ENCODE measurements at regions not wholly inside any gene's neighbourhood (a gene's known extent, or its start where the extent isn't known, plus 50 kb on each side); places are given as distances from the start of the nearest gene placed in this dataset.

GRCh38 chr2:210792000-210792399 is 235.6 kb downstream of the CPS1 start:
- 33 to 34% methylated on average over 3 of the region's 3 CpGs for WGBS, 2 donors
- H3K4me3 ChIP-seq: no peak overlapping the region
- H3K9me3 ChIP-seq: no peaks in the 10 kb centered on the region
- H3K4me1 ChIP-seq: peaks cover 0 to 6% (median 0%) of the 10 kb centered on the region in 9 donors
- intact Hi-C loops (cut with DNase I): no loop called here
- ATAC-seq: peak; percentile 87 to 99 (median 96)
- TF ChIP-seq CTCF (IDR thresholded peaks at IDR 0.05): no peak
- no peak overlapping the region for H3K27ac ChIP-seq
- H3K36me3 ChIP-seq: no peaks in the 10 kb centered on the region
- H3K27me3 ChIP-seq: no peaks in the 10 kb centered on the region
- peak in 1 of 2 donors; percentile 62 for DNase-seq

- H3K36me3 ChIP-seq: no peaks in the 10 kb centered on the region
- 95 to 99% methylated on average over 4 of the region's 4 CpGs for WGBS, 2 donors
- no peaks in the 10 kb centered on the region for H3K27me3 ChIP-seq
- H3K4me1 ChIP-seq: peaks cover 0 to 6% (median 0%) of the 10 kb centered on the region in 9 donors
- no peak for TF ChIP-seq CTCF (IDR thresholded peaks at IDR 0.05)
- no peaks in the 10 kb centered on the region for H3K9me3 ChIP-seq
- DNase-seq (no peak), ATAC-seq (no peak)
- H3K27ac ChIP-seq: no peak overlapping the region
- intact Hi-C loops (cut with DNase I): no loop called here
- H3K4me3 ChIP-seq: no peak overlapping the region
These were observed 239.1 kb downstream of the CPS1 start for GRCh38 chr2:210795506-210795905.

GRCh38 chr2:210798180-210798579 is 241.8 kb downstream of the CPS1 start:
- Histone ChIP-seq H3K36me3 (no peaks in the 10 kb centered on the region), H3K27ac (no peak overlapping the region), H3K27me3 (no peaks in the 10 kb centered on the region), H3K4me3 (no peak overlapping the region), H3K9me3 (no peaks in the 10 kb centered on the region), H3K4me1 (no peaks in the 10 kb centered on the region)
- ATAC-seq: no peak
- 40 to 46% methylated on average over 1 of the region's 1 CpG for WGBS, 2 donors
- intact Hi-C loops (cut with DNase I): no loop called here
- TF ChIP-seq CTCF (IDR thresholded peaks at IDR 0.05): no peak
- no peak for DNase-seq

- Histone ChIP-seq H3K4me1 (no peaks in the 10 kb centered on the region), H3K9me3 (peaks cover 0 to 28% (median 0%) of the 10 kb centered on the region in 11 donors), H3K27ac (no peak overlapping the region), H3K36me3 (no peaks in the 10 kb centered on the region), H3K4me3 (no peak overlapping the region), H3K27me3 (no peaks in the 10 kb centered on the region)
- 76 to 79% methylated on average over 1 of the region's 1 CpG for WGBS, 2 donors
- no peak for TF ChIP-seq CTCF (IDR thresholded peaks at IDR 0.05)
- ATAC-seq (no peak), DNase-seq (no peak)
- intact Hi-C loops (cut with DNase I): no loop called here
These were observed 258.0 kb downstream of the CPS1 start for GRCh38 chr2:210814251-210815025.
